HepG2 (cell line): ENCODE measurements at regions not wholly inside any gene's neighbourhood (a gene's known extent, or its start where the extent isn't known, plus 50 kb on each side); places are given as distances from the start of the nearest gene placed in this dataset.

Experiments
- ATF1 ChIP-seq: IDR thresholded peaks from 2 replicates; pipeline ENCODE4 v1.6.1; 2016; ENCODE audit warnings: mild to moderate bottlenecking, control low read depth
- BRCA1 ChIP-seq: sonication (generic); formaldehyde crosslinking; IDR thresholded peaks from 2 replicates; pipeline ENCODE4 v1.4.0; 2020; ENCODE audit warnings: missing genetic modification reagents
- CBX1 ChIP-seq: IDR thresholded peaks from one replicate; pipeline ENCODE4 v1.6.1; 2016; ENCODE audit warnings: antibody characterized with exemption, low read depth
- CBX2 ChIP-seq, 2 experiments: fragments of 200-600 bp in 1 of 2; sonication (generic); formaldehyde crosslinking in 1 of 2; IDR thresholded peaks; 2 replicates each; pipeline versions ENCODE4 v1.7.0 to v1.8.1; 2018 to 2022; ENCODE audit warnings: low read depth in 2 of 2, low read length in 1 of 2, mild to moderate bottlenecking in 1 of 2, missing genetic modification reagents in 1 of 2
- ESRRA ChIP-seq: sonication (generic); formaldehyde crosslinking; IDR thresholded peaks from 2 replicates; pipeline ENCODE4 v1.5.1; 2020; ENCODE audit warnings: mild to moderate bottlenecking, low read depth, missing genetic modification reagents
- FOXJ3 ChIP-seq: sonication (generic); formaldehyde crosslinking; IDR thresholded peaks from 2 replicates; pipeline ENCODE4 v1.4.0; 2020; ENCODE audit warnings: missing genetic modification reagents, mild to moderate bottlenecking, borderline replicate concordance
- FOXM1 ChIP-seq: sonication (generic); formaldehyde crosslinking; IDR thresholded peaks from 2 replicates; pipeline ENCODE4 v1.5.0; 2020; ENCODE audit warnings: missing genetic modification reagents
- GFI1 ChIP-seq: sonication (generic); formaldehyde crosslinking; IDR thresholded peaks from 2 replicates; pipeline ENCODE4 v1.5.0; 2020; ENCODE audit warnings: missing genetic modification reagents, mild to moderate bottlenecking, borderline replicate concordance
- GTF2F1 ChIP-seq: fragments of 150-350 bp; IDR thresholded peaks from 2 replicates; pipeline ENCODE4 v1.6.1; 2014; ENCODE audit warnings: low read length
- IRF2 ChIP-seq: IDR thresholded peaks from 2 replicates; pipeline ENCODE4 v1.6.1; 2018; ENCODE audit warnings: missing genetic modification reagents, missing compliant biosample characterization
- THYN1 ChIP-seq: sonication (generic); formaldehyde crosslinking; IDR thresholded peaks from 2 replicates; pipeline ENCODE4 v1.8.1; 2023; ENCODE audit warnings: low read depth, mild to moderate bottlenecking, moderate library complexity, missing genetic modification reagents, borderline replicate concordance
- ZBTB33 ChIP-seq: sonication (generic); formaldehyde crosslinking; IDR thresholded peaks from 2 replicates; pipeline ENCODE4 v1.4.0; 2020; ENCODE audit warnings: missing genetic modification reagents
- ZNF639 ChIP-seq: conservative IDR thresholded peaks from 2 replicates; pipeline ENCODE4 v1.6.1; 2018; ENCODE audit warnings: missing genetic modification reagents

GRCh38 chr20:50342638-50343102 lies 152.0 kb downstream of the CEBPB start:
- TF ChIP-seq BRCA1 (CRISPR knock-in tag), result no peak
- TF ChIP-seq THYN1 (CRISPR knock-in tag), result no peak
- TF ChIP-seq GFI1 (CRISPR knock-in tag), result no peak
- TF ChIP-seq ZNF639 (CRISPR knock-in tag), result no peak
- no peak for TF ChIP-seq IRF2 (CRISPR knock-in tag)
- no peak for TF ChIP-seq ATF1 (CRISPR knock-in tag)
- TF ChIP-seq CBX1, result no peak
- TF ChIP-seq FOXM1 (CRISPR knock-in tag), result no peak
- TF ChIP-seq FOXJ3 (CRISPR knock-in tag), result no peak
- no peak for TF ChIP-seq ESRRA
- no peak for TF ChIP-seq ZBTB33 (CRISPR knock-in tag)
- no peak for TF ChIP-seq GTF2F1
- TF ChIP-seq CBX2 (IDR thresholded peaks at IDR 0.05; ENCODE audit: low read depth, low read length), result no peak
- no peak for TF ChIP-seq CBX2 (CRISPR knock-in tag; IDR thresholded peaks at IDR 0.05; ENCODE audit: low read depth)
